Right lobe of liver (tissue), 6 donors: ENCODE measurements at regions not wholly inside any gene's neighbourhood (a gene's known extent, or its start where the extent isn't known, plus 50 kb on each side); places are given as distances from the start of the nearest gene placed in this dataset.

Experiments
- ATAC-seq, 4 donors: fragments of 200-7000 bp; cut with Tn5 transposase; one replicate each; pipeline ENCODE4 v1.9.1; 2020; ENCODE audit warnings: mild to moderate bottlenecking in 4 of 4, moderate library complexity in 4 of 4
- DNase-seq, 3 donors: peaks; one replicate each; pipeline ENCODE4 v3.0.0-alpha.2; 2020
- H3K27ac ChIP-seq, 3 donors: fragments of 200-600 bp; one replicate each; pipeline ENCODE4 v1.8.0; 2022
- H3K27me3 ChIP-seq, 2 donors: fragments of 200-600 bp; one replicate each; pipeline ENCODE4 v1.8.0; 2022
- H3K36me3 ChIP-seq, 4 donors: fragments of 200-600 bp; sonication (generic) in 1 of 4; one replicate each; pipeline versions ENCODE4 v1.5.1 to v1.8.0; 2017 to 2022; ENCODE audit warnings: control low read depth in 1 of 4
- H3K4me1 ChIP-seq, 4 donors: fragments of 200-600 bp; sonication (generic) in 1 of 4; one replicate each; pipeline versions ENCODE4 v1.5.1 to v1.8.0; 2017 to 2022; ENCODE audit warnings: control low read depth in 1 of 4
- H3K4me3 ChIP-seq, 3 donors: fragments of 200-600 bp; one replicate each; pipeline ENCODE4 v1.8.0; 2022
- H3K9me3 ChIP-seq, 4 donors: fragments of 200-600 bp; sonication (generic) in 1 of 4; one replicate each; pipeline versions ENCODE4 v1.5.1 to v1.8.0; 2017 to 2022; ENCODE audit warnings: control low read depth in 1 of 4
- POLR2A ChIP-seq: fragments of 450-650 bp; IDR thresholded peaks from one replicate; pipeline ENCODE4 v1.6.1; 2017; ENCODE audit warnings: antibody characterized with exemption, mild to moderate bottlenecking
- WGBS: methylation state at CpG from one replicate; pipeline ENCODE4 v1.1.6; 2018; ENCODE audit warnings: low coverage, low lambda C conversion rate; ENCODE audit not compliant: insufficient coverage; ENCODE audit errors: missing lambda C conversion rate; 5-methylcytosine and 5-hydroxymethylcytosine counted together
- intact Hi-C, 2 donors: fragments of 100-400 bp; cut with DNase I; formaldehyde crosslinking; loops; one replicate each; pipeline versions ENCODE4 v1.11.2 to v1.14.1; 2022
- TF ChIP-seq, protein P1 (sequence below), 4 donors: fragments of 200-600 bp in 3 of 4; fragments of 450-650 bp in 1 of 4; IDR thresholded peaks; one replicate each; pipeline versions ENCODE4 v1.5.1 to v1.8.0; 2016 to 2022; ENCODE audit warnings: antibody characterized with exemption in 4 of 4, mild to moderate bottlenecking in 2 of 4
- donor health status: DM: no; HTN: yes; CAD: no.
- donor health status: DM: no; HTN: no; CAD: no.
- donor health status: DM: no; HTN: no; CAD: no.
- donor health status: DM: no; HTN: yes; CAD: no.
- donor health status: DM: no; HTN: yes; CAD: no.

DNA sequence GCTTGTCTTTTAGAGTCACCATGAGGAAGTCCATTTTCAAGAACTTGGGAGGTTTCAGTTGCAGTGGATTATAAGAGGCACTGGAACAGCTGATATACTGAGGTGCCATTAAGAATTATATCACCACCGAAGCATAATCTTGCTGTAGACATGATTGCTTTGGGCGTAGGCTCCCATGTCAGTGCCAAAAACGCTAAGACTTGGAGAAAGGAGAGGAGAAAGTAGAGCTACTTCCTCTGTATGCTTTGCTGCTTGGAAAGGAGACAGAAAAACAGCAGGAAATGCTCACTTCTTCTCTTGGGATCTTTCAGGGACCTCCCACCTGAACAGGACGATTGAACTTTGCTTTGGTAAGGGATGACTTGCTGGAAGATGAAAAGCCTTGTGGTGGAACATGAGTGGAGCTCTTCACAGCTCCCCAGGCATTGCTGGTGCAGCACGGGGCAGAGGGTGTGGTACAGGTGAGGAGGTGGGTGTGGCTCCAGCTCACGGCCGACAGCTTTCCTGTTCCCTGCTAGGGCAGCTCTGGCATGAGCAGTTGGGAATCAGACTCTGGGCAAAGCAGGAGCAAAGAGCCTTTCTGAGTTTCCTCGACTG is 190.4 kb upstream of the JAG1 start:
- H3K27ac ChIP-seq, result no peak overlapping the region
- H3K27me3 ChIP-seq, result no peaks in the 10 kb centered on the region
- intact Hi-C loops, result no loop called here
- WGBS, result 30% methylated on average over 4 of the region's 8 CpGs
- TF ChIP-seq, protein P1, sequence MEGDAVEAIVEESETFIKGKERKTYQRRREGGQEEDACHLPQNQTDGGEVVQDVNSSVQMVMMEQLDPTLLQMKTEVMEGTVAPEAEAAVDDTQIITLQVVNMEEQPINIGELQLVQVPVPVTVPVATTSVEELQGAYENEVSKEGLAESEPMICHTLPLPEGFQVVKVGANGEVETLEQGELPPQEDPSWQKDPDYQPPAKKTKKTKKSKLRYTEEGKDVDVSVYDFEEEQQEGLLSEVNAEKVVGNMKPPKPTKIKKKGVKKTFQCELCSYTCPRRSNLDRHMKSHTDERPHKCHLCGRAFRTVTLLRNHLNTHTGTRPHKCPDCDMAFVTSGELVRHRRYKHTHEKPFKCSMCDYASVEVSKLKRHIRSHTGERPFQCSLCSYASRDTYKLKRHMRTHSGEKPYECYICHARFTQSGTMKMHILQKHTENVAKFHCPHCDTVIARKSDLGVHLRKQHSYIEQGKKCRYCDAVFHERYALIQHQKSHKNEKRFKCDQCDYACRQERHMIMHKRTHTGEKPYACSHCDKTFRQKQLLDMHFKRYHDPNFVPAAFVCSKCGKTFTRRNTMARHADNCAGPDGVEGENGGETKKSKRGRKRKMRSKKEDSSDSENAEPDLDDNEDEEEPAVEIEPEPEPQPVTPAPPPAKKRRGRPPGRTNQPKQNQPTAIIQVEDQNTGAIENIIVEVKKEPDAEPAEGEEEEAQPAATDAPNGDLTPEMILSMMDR (IDR thresholded peaks at IDR 0.05), result no peak
- TF ChIP-seq POLR2A, result no peak
- no peaks in the 10 kb centered on the region for H3K9me3 ChIP-seq
- no peaks in the 10 kb centered on the region for H3K36me3 ChIP-seq
- H3K4me3 ChIP-seq, result no peak overlapping the region
- no peaks in the 10 kb centered on the region for H3K4me1 ChIP-seq
- no peak for DNase-seq
- ATAC-seq, result peak in 1 of 4 donors; percentile 16

DNA sequence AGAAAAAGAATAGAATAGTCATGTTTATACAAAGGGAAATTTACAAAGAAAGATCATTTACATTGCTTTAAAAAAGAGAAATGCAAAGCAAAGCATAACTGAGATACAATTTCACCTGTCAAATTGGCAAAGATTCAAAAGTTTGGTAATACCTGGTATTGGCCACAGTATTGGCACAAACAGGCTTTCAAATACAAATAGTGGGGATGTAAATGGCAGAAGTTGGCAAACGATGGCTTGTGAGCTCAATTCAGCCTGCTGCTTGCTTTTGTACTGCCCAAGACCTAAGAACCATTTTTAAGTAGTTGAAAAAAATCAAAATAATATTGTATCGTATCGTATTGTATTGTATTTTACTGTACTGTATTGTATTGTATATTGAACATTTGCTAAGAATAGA is 194.5 kb upstream of the JAG1 start:
- WGBS, result 75% methylated on average over 3 of the region's 3 CpGs
- no peak for DNase-seq
- no peaks in the 10 kb centered on the region for H3K9me3 ChIP-seq
- H3K4me3 ChIP-seq, result no peak overlapping the region
- no peaks in the 10 kb centered on the region for H3K27me3 ChIP-seq
- no peaks in the 10 kb centered on the region for H3K4me1 ChIP-seq
- H3K27ac ChIP-seq, result no peak overlapping the region
- TF ChIP-seq POLR2A, result no peak
- TF ChIP-seq, protein P1 (IDR thresholded peaks at IDR 0.05), result no peak
- no peaks in the 10 kb centered on the region for H3K36me3 ChIP-seq
- peak in 1 of 4 donors; percentile 52 for ATAC-seq
- intact Hi-C loops, result no loop called here

DNA sequence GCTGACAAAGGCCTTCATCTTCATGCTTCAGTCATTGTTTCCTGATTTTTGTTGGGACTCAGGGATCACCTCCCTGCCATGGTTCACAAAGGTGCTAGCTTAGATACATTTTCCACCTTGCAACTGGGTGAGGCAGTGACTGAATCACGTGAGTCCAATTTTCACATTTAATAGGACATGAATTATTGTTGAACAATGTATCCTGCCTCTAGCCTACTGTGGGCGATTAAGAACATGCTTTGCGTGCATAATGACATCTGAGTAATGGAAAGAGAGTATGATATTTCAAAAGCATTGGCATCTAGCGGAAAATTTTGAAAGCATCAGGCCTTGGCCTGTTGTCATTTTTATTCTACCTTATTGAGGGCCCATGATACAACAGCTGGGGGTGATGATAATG is 199.2 kb upstream of the JAG1 start:
- H3K36me3 ChIP-seq, result no peaks in the 10 kb centered on the region
- H3K4me1 ChIP-seq, result peaks cover 0 to 10% (median 0%) of the 10 kb centered on the region in 4 donors
- ATAC-seq (no peak), DNase-seq (no peak)
- WGBS, result 92% methylated on average over 4 of the region's 4 CpGs
- intact Hi-C loops, result no loop called here
- H3K4me3 ChIP-seq, result no peak overlapping the region
- no peak overlapping the region for H3K27ac ChIP-seq
- TF ChIP-seq, protein P1 (IDR thresholded peaks at IDR 0.05), result no peak
- TF ChIP-seq POLR2A, result no peak
- no peaks in the 10 kb centered on the region for H3K27me3 ChIP-seq
- H3K9me3 ChIP-seq, result no peaks in the 10 kb centered on the region

GRCh38 chr20:10875653-10876052 is 201.9 kb upstream of the JAG1 start:
- Histone ChIP-seq H3K27ac (no peak overlapping the region), H3K9me3 (no peaks in the 10 kb centered on the region), H3K4me3 (no peak overlapping the region), H3K4me1 (peaks cover 0 to 10% (median 0%) of the 10 kb centered on the region in 4 donors), H3K36me3 (no peaks in the 10 kb centered on the region), H3K27me3 (no peaks in the 10 kb centered on the region)
- no peak for DNase-seq
- intact Hi-C loops, result no loop called here
- TF ChIP-seq, protein P1 (IDR thresholded peaks at IDR 0.05), result no peak
- TF ChIP-seq POLR2A, result no peak
- ATAC-seq, result no peak
- 95% methylated on average over 2 of the region's 2 CpGs for WGBS

GRCh38 chr20:10876558-10876957 is 202.8 kb upstream of the JAG1 start:
- WGBS, result 8% methylated on average over 1 of the region's 1 CpG

More at GRCh38 chr20:10876558-10876957, 202.8 kb upstream of the JAG1 start:
- Histone ChIP-seq H3K9me3 (no peaks in the 10 kb centered on the region), H3K27me3 (no peaks in the 10 kb centered on the region), H3K4me3 (no peak overlapping the region), H3K36me3 (no peaks in the 10 kb centered on the region), H3K27ac (no peak overlapping the region), H3K4me1 (peaks cover 0 to 10% (median 0%) of the 10 kb centered on the region in 4 donors)
- TF ChIP-seq, protein P1 (IDR thresholded peaks at IDR 0.05), result no peak
- no peak for TF ChIP-seq POLR2A
- no peak for DNase-seq
- peak; percentile 54 to 90 (median 60) for ATAC-seq
- intact Hi-C loops, result no loop called here
